C4-2B (cell line): ENCODE measurements at regions not wholly inside any gene's neighbourhood (a gene's known extent, or its start where the extent isn't known, plus 50 kb on each side); places are given as distances from the start of the nearest gene placed in this dataset.

Experiments used
- H3K27ac ChIP-seq: fragments of 450-650 bp; 2 replicates; pipeline ENCODE4 v1.5.1; 2017
- CTCF ChIP-seq: fragments of 450-650 bp; conservative IDR thresholded peaks from 2 replicates; pipeline ENCODE4 v1.5.1; 2017; ENCODE audit warnings: mild to moderate bottlenecking
- ZFX ChIP-seq: fragments of 450-650 bp; IDR thresholded peaks from 2 replicates; pipeline ENCODE4 v1.6.1; 2017

DNA sequence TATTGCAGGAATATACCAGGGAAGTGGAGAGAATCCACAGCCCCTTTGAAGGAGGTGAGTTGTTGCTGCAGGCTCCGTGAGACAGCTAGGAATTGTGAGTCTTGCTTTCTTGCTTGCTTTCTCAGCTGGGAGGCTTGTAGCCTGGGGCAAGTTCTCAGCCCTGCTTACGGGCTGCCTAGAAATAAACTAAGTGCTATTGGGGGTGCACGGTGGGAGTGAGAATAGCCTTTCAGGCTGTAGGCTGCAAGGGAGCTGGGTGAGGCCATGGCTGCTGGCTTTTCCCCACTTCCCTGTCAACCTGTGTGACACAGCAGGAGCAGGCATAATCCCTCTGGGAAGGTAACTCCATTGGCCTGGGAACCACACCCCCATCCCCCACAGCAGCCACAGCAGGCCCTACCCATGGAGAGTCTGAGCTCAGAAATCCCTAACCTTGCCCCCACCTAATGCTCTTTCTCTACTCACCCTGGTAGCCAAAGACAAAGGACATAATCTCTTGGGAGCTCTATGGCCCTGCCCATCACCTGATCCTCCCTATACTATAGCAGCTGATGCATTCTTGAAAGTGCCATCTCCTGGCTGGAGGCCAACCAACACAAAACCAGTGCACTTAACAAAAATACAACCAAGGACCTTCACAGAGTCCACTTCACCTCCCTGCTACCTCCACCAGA is 113.0 kb downstream of the MMRN1 start:
- H3K27ac ChIP-seq, result no peak overlapping the region
- TF ChIP-seq CTCF (no peak), ZFX (no peak)

- TF ChIP-seq CTCF, result no peak
- no peak for TF ChIP-seq ZFX
These were observed 114.3 kb upstream of the CCSER1 start for GRCh38 chr4:90012918-90013317.

GRCh38 chr4:90024519-90024918 is 102.7 kb upstream of the CCSER1 start:
- H3K27ac ChIP-seq, result no peak overlapping the region
- TF ChIP-seq ZFX (no peak), CTCF (no peak)

More at GRCh38 chr4:90012918-90013317, 114.3 kb upstream of the CCSER1 start:
- H3K27ac ChIP-seq, result no peak overlapping the region

DNA sequence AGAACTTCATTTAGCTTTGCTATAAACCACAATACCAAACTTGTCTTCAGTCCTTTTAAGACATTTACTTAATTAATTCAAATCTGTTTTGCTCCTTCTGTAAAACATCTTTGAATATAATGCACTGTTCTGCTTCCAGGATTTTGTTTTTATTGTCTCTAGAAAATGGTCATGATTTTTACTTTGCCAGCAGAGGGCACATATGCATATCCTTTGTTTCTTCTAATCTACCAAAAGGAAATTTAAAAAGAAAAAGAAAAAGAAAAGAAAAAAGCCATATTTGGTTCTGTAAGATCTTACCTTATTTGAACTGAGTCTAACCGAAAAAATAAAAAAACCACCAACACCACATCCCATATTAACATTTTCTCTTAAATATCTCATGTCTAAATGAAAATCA is 101.9 kb upstream of the CCSER1 start:
- no peak overlapping the region for H3K27ac ChIP-seq
- TF ChIP-seq CTCF, result peak; percentile 44
- TF ChIP-seq ZFX, result no peak

- TF ChIP-seq ZFX, result no peak
- TF ChIP-seq CTCF, result no peak
- H3K27ac ChIP-seq, result no peak overlapping the region
These were observed 99.6 kb upstream of the CCSER1 start for GRCh38 chr4:90027565-90027964.

DNA sequence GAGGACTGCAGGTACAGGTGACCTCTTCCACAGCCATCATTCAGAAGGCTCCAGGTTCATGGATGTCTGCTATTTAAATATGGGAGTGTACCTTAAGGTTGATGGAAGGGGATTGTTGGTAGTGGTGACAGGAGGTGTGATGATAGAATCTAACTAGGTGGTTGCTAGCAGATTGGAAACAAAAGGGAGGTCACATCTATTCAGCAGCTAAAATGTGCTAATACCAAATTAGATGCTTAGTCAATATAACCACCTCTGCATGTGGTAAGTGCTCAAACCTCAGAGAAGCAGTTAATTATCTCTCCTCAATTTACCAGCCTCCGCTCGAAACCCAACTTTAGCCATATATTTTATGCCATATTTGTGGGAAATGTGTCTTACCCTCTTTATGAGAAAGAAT is 98.7 kb upstream of the CCSER1 start:
- no peak overlapping the region for H3K27ac ChIP-seq
- TF ChIP-seq ZFX, result no peak

DNA sequence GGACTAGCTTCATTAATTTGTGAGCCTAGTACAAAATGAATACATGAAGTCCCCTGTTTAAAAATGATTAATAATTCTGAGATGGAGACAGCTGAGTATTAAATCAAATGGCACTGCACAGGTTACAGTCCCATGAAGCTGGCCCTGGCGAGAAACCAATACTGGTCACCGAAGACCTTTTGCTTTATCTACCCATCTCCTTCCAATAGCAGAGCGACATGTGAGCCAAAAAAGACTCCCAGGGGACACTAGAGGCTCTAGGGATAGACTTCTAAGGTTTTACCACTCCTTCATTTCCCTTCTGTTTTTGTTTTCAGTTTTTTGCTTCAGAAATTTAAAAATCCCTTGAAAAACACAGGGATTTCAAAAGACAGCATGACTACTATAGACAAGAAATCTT is 97.0 kb upstream of the CCSER1 start:
- no peak for TF ChIP-seq ZFX
- no peak for TF ChIP-seq CTCF
- no peak overlapping the region for H3K27ac ChIP-seq

- no peak for TF ChIP-seq ZFX
- TF ChIP-seq CTCF, result peak; percentile 50
- no peak overlapping the region for H3K27ac ChIP-seq
These were observed 96.2 kb upstream of the CCSER1 start for GRCh38 chr4:90030953-90031352.
